MM.1S (cell line): ENCODE measurements at regions not wholly inside any gene's neighbourhood (a gene's known extent, or its start where the extent isn't known, plus 50 kb on each side); places are given as distances from the start of the nearest gene placed in this dataset.

ENCODE experiments used
- CTCF ChIP-seq: fragments of 300-600 bp; sonication (generic); IDR thresholded peaks from 2 replicates; pipeline ENCODE4 v1.5.1; 2016; ENCODE audit warnings: antibody characterized with exemption, low read length, mixed read lengths
- EZH2 ChIP-seq: fragments of 300-600 bp; sonication (generic); optimal IDR thresholded peaks from 2 replicates; pipeline ENCODE3; 2017; ENCODE audit warnings: low read depth, mild to moderate bottlenecking, antibody characterized with exemption, low read length, mixed read lengths
- EZH2phosphoT487 ChIP-seq: fragments of 300-600 bp; sonication (generic); IDR thresholded peaks from 2 replicates; pipeline ENCODE4 v1.6.1; 2018; ENCODE audit warnings: antibody characterized with exemption, low read length

- TF ChIP-seq CTCF, result no peak
- no peak for TF ChIP-seq EZH2
- TF ChIP-seq EZH2phosphoT487, result no peak
Measured at GRCh38 chrX:111009256-111009655, 86.7 kb upstream of the PAK3 start.
